Activated CD4-positive, CD25-positive, alpha-beta regulatory T cell treated with anti-CD3 and anti-CD28 coated beads, Interleukin-2, amount 50 U/mL, for 72 hours (primary cell): ENCODE measurements at regions not wholly inside any gene's neighbourhood (a gene's known extent, or its start where the extent isn't known, plus 50 kb on each side); places are given as distances from the start of the nearest gene placed in this dataset.
"Not testable (repeated sequence)": the region's sequence is repeated elsewhere in the genome, so short reads cannot be mapped to it uniquely, and the experiment has no call there.

Experiments used
- DNase-seq: peaks from one replicate; pipeline ENCODE4 v3.0.0; 2021

DNA sequence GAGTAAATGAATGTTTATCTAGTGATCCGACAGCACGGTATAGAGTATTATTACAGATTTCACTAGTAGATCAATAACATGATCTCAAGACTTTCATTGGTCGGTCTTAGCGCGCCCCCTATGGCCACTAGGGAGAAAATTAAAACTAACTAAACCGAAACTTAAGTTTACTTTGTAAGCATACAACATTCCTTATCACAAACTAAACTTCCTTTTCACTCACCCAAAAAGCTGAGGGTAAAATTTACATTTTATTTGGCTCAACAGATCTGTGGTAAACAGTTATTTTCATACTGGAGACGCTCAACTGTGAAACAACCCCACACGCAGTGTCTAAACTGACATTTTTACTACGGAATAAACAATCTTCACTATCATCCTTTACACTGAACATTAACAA, 215.6 kb upstream of the MAP2 start:
- no peak for DNase-seq

DNA sequence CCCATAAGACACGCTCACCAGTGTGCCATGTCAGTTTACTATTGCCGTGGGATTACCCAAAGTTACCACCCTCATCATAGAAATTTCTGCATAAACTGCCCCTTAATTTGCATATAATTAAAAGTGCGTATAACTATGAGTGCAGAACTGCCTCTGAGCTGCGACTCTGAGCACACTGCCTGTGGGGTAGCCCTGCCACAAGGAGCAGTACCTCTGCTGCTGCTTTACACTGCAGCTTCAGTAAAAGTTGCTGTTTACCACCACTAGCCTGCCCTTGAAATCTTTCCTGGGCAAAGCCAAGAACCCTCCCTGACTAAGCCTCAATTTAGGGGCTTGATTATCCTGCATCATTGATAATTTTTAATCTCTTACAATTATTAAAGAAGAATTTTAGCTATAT, 213.9 kb upstream of the MAP2 start:
- no peak for DNase-seq

DNA sequence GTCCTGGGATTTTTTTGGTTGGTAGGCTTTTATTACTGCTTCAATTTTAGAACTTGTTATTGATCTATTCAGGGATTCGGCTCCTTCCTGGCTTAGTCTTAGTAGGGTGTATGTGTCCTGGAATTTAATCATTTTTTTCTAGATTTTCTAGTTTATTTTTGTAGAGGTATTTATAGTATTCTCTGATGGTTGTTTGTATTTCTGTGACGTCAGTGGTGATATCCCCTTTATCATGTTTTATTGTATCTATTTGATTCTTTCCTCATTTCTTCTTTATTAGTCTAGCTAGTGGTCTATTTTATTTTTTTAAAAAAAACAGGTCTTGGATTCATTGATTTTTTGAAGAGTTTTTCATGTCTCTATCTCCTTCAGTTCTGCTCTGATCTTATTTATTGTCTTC, 193.3 kb upstream of the MAP2 start:
- no peak for DNase-seq

DNA sequence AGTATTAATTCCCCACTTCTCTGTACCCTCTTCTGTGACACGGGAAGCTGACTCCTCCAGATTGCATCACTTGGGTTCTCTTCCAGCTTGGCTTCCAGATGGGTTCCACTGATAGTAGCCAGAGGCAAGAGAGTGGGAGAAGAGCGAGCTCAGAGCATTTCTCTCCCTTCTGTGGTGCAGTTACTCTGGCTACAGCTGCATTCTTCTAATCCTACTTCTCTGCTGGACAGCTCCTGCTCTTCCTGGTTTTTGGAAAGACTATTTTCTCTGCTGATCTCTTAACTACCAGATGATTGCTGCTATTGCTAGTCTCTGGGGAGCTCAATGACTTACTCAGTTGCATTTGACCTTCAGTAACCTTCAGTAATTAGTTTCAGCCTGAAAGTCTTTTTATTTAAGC, 187.5 kb upstream of the MAP2 start:
- DNase-seq: no peak

DNA sequence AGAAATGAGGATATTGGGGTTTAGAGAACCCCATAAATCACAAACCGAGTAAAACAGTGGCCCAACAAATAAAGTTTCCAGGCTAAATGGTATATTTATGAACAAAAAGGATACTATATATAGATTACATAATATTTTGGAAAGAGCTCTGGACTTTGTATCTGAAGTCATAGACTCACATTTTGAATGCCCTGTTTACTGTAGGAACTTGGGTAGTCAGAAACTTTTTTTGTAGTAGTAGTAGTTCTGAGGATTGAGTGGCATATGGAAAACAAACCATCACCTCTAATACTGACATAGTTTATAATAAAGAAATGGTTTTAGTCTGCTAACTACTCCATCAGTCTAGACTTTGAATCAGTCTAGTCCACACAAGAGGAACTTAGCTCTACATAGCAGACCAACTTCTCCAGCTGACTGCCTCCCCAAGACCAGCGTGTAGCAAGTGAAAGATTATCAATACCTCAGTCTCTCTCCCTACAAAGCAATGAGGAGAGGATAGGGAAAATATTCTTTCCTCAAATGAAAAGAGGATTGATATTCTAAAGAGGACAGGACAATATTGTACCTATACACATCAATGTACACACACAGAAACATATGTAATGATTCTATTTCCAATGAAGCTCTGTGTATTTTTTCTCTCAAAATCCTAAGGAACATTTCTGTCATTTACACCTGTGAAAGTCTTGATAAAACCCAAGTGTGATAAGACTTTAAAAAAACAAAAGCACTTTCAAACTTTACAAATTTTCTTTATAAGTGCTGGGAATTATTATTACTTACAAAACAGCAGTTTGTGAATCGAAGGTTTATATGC, 184.9 kb upstream of the MAP2 start:
- DNase-seq: no peak

DNA sequence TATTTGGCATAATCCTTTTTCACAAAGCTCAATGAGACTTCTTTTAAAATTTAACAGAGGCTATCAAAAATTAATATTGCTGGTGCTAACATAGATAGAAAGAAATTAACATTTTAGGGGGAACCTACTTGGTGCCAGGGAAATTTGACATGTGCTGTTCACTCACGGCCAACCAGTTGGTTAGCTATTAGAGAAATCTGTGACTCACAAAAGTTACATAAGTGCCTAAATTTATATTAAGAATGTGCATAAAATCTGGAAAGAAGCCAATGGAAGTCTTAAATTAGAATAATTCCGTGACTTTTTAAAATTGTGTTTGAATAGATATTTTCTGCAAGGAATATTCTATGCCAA, 184.3 kb upstream of the MAP2 start:
- no peak for DNase-seq

DNA sequence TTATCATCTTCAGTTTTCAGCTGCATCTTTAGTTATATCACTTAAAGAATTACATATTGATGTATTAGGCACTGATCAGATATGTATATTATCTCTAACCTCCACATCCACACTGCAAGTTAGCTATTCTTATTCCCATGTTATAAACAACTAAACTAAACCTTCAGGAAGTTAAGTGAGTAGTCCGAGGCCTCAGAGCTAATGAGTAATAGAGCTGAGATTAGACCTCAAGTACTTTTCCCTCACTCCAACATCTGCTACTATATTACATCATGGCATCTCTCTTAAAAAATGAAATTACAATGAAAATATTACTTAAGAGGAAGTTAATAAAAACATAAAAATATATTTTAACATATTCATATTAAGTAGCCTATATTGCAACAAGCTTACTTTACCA, 183.6 kb upstream of the MAP2 start:
- no peak for DNase-seq

DNA sequence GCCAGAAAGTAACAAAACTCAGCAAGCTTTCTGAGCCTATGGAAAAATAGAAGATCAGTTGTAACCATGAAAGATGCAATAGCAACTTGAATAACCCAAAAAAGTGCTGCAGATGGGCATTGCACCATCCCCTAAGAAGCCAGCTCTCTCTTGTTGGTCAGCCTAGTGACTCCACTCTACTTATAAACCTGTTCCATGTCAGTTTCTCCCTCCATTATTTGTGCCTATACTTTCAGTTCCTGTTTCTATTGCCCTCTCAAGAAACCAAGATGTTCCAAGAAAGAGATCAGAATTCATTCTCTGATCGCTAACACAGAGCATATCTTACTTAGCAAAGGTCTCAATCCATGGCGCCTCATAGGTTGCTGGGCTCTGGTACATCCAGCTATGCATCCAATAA, 170.3 kb upstream of the MAP2 start:
- DNase-seq: no peak

DNA sequence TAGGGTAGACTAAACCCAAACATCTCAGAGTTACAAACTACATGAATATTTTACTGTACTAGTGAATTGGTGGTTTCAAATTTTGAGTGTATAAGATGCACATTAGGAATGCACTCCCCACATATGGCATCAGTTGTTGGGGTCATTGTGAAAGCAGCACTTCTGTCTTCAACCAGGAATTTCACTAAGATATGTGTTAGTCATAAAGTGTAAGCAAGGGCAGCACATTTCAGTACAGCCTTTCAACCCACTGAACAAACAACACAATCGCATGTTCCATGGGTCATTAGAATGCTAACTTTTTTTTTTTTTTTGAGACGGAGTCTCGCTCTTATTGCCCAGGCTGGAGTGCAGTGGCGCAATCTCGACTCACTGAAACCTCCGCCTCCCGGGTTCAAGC, 164.1 kb upstream of the MAP2 start:
- no peak for DNase-seq

DNA sequence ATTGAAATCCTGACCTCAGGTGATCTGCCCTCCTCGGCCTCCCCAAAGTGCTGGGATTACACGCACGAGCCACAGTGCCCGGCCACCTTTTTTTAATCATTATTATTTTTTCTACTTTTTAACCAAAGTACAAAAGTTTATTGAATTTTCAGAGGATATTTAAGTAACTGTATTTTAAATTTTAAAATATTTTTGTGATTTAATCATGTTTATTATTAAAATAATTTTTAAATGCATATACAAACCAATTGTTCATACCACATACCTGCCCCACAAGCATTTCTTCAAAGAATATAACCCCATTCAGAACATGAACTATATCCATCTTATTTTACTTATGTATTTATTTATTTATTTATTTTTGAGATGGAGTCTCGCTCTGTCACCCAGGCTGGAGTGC, 163.6 kb upstream of the MAP2 start:
- no peak for DNase-seq

DNA sequence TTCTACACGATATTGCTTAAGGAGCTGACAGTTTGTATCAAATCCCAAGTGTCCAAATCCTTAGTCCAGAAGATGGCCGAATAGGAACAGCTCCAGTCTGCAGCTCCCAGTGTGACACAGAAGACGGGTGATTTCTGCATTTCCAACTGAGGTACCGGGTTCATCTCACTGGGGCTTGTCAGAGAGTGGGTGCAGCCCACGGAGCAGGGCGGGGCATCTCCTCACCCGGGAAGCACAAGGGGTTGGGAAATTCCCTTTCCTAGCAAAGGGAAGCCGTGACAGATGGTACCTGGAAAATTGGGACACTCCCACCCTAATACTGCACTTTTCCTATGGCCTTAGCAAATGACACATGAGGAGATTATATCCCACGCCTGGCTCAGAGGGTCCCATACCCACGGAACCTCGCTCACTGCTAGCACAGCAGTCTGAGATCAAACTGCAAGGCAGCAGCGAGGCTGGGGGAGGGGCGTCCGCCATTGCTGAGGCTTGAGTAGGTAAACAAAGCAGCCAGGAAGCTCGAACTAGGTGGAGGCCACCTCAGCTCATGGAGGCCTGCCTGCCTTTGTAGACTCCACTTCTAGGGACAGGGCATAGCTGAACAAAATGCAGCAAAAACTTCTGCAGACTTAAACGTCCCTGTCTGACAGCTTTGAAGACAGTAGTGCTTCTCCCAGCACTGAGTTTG, 162.3 kb upstream of the MAP2 start:
- DNase-seq: not testable (repeated sequence)

DNA sequence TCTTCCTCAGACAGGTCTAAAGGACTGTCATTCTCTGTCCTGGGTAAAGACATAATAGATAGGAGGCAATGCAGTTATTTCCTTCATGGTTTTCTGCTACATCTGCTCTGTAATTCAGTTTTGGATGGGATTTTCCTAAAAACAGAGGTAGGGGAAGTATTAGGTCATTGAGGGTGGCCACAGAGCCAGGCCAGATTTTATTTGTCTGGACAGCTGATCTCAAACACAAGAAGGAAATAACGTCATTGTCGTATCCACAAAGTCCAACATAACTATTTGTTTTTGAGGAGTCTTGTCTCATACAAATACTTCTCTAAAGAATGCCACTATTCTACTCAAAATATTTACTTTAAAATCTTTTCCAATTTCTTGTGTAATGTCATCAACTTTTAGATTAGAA, 154.8 kb upstream of the MAP2 start:
- DNase-seq: no peak

DNA sequence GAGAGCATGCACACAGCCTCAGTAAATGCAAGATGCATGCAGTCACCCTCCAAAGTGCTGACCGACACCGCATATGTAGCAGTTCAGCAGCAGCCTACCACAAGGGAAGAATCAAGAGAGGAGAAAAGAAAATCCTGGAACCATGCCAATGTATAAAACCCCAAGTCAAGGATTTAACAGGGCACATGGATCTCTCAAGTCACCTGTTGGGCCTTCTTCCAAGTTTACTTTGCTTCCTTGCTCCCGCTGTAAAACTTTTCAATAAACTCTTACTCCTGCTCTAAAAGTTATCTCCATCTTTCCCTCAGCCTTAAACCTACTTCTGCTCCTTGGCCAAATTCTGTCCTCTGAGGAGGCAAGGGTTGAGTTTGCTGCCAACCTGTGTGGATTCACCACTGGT, 147.8 kb upstream of the MAP2 start:
- no peak for DNase-seq

DNA sequence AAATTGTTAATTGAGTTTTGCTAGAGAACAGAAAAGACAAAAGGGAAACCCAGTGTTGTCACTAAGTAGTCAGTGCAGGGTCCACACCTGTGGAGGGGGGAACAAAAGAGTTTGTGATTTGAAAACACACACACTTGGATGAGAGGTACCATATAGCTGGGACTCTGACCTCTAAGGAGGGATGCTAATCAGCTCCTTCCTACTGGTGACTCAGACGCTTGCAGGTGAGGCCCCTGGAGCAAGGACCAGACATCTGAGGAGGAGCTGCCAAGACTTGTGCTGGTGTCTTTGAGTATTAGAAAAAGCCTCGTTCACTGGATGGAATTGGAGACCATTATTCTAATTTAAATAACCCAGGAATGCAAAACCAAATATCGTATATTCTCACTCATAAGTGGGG, 146.4 kb upstream of the MAP2 start:
- no peak for DNase-seq

DNA sequence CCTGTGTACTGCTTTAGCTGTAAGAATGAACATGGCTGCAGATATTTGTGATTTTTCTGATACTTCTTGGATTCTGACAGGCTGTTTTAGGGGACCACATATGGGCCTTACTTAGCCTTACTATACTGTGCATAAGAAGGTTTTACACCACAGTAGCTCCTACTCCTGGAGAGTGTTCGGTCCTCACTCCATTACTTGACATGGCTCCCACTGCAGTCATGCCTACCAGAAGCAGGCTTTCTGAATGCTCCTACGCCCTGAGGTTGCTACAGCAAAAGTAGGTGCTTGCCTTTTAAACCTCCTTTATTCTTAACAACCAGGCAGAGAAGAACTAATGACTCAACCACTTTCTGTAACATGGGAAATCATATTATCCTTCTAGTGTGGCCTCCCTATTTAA, 125.2 kb upstream of the MAP2 start:
- DNase-seq: no peak

DNA sequence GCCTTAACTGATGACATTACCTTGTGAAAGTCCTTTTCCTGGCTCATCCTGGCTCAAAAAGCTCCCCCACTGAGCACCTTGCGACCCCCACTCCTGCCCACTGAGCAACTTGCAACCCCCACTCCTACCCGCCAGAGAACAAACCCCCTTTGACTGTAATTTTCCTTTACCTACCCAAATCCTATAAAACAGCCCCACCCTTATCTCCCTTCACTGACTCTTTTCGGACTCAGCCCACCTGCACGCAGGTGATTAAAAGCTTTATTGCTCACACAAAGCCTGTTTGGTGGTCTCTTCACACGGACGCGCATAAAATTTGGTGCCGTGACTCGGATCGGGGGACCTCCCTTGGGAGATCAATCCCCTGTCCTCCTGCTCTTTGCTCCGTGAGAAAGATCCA, 124.4 kb upstream of the MAP2 start:
- DNase-seq: not testable (repeated sequence)

DNA sequence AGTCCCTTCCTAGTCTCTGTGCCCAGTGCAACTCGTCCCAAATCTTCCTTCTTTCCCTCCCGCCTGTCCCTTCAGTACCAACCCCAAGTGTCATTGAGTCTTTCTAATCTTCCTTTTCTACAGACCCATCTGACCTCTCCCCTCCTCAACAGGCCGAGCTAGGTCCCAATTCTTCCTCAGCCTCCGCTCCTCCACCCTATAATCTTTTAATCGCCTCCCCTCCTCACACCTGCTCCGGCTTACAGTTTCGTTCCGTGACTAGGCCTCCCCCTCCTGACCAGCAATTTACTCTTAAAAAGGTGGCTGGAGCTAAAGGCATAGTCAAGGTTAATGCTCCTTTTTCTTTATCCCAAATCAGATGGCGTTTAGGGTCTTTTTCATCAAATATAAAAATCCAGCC, 123.1 kb upstream of the MAP2 start:
- not testable (repeated sequence) for DNase-seq

DNA sequence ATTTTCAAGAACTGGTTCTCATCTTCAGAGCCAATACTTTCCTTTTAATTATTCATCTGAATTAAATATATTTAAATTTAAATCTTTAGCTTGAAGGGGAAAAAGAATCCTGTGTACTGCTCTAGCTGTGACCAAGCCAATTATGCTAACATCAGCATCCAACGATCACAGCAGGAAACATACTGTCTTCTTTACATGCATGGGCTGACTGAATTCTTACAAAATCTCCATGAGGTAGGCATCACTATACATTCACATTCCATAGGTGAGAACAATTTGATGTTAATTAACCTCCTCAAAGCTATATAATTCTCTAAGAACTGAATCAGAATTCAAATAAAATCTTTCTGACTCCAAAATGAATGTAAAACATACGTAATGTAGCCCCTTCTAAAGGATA, 118.8 kb upstream of the MAP2 start:
- DNase-seq: no peak

DNA sequence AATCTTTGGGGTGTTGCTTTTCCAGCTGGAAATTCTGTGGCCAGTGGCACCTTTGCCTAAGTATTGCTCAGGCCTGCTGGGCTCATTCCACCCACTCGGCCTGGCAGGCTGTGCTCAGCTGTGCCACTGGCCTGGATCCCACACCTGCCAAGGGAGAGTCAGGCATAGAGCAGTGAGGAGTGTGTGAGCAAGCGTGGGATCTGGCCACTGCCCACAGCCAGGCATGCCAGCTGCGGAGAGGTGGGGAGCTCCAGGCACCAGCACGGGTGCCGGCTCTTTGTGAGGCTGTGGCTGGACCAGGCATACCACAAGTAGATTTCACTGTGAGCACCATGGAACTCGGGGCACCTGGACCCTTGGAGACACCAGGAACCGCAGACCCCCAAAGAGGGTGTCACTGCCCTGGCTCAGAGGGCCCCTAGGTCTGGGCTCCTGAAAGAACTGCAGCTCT, 118.1 kb upstream of the MAP2 start:
- no peak for DNase-seq

DNA sequence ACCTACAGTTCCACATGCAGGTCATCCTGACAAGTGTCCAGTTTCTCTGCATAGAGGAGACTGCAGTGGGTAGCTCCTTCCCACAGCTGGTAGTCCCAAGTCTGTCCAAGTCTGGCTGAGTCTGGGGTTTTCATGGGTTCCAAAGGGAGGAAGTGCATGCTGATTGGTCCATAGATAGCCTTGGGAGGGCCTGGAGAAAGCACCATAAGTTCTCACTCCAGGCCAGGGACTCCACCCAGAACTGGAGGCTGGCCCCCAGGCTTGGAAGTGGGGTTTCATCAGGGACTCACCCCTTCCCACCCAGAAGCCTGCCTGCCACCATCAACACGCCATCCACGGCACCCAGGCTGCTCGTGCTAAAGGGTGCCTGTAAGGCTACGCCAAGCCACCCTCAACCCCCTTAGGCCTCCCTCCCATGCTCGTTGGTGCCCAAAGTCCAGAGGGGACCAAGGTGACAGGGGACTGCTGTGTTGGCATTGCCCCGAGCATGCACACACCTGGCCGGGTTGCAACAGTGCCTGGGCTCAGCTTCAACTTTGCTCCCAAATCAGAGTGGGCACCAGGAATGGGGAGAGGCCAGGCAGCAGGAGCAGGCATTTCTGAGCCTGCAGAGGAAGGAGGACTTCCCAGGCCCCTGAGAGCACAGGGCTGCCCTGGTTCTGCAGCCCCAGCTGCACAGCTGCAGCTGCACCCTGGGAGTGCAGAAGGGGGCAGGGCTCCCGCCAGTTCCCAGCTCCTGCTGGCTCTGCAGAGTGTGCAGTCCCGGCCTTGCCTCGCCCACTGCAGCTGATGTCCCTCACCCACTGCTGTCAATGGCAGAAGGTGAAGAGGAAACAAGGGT, 116.5 kb upstream of the MAP2 start:
- DNase-seq: no peak

DNA sequence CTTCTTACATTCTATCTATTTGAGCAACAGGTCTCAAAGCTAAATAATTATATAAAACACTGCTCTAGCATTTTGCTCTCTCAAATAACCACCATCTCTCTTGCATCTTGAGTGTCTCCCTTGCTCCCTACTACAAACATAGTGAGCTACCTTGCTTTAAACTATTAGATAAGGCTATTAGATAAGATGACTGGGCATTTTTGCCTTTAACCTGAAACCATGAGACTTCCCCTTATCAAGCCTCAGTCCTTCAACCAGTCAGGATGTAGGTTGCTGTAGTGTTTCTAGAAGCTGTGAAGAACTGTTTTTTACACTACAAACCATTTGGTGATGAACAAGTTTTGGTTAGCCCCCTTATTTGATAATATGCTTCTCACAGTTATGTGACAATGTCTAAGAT, 115.4 kb upstream of the MAP2 start:
- no peak for DNase-seq

DNA sequence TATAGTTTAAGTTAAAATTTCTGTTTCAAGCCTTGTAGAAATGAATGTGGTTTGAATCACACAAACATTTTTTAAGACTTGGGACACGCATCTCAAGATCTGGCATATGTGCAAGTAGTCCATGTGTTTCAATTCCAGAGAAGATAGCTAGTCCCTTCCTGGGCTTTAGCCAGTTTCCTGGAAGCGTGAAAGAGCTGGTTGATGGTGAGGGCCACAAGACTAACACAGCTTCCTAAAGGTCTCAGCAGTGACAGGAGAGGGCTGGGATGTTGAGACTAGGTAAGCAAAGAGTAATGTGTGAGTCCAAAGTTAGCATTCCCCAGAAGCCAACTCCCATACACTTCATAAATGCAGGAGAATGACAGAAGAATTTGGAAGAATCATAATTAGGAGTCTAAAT, 111.9 kb upstream of the MAP2 start:
- DNase-seq: no peak

DNA sequence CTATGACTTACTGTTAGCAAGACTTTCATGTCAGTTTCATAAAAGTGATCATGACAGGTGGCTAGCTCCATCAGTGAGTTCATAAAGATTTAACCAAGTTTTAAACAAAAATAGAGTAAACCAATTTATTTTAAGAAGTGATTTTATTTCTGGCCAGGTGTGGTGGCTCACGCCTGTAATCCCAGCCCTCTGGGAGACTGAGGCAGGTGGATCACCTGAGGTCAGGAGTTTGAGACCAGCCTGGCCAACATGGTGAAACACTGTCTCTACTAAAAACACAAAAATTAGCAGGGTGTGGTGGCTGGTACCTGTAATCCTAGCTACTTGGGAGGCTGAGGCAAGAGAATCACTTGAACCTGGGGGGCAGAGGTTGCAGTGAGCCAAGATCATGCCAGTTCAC, 111.4 kb upstream of the MAP2 start:
- DNase-seq: not testable (repeated sequence)

DNA sequence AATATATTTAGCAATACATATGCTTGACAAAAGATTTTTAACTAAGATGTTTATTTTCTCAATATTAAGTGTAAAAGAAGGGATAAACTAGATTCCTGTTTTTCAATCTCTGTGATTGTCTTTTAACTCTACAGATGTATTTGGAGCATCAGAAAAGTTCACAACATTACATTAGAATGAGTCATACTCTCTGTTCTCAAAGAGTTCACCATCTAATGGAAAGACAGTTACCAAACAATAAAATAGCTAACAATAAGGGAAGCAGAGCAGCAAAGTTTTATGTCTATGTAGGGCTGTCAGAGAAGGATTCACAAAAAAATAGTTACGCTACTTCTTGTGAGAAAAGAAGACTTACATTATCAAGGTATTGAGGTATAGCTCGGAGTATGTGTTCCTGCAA, 109.2 kb upstream of the MAP2 start:
- no peak for DNase-seq
